BE2C (cell line): ENCODE measurements at regions not wholly inside any gene's neighbourhood (a gene's known extent, or its start where the extent isn't known, plus 50 kb on each side); places are given as distances from the start of the nearest gene placed in this dataset.
"Not testable (repeated sequence)": the region's sequence is repeated elsewhere in the genome, so short reads cannot be mapped to it uniquely, and the experiment has no call there.

Experiments
- DNase-seq: peaks from one replicate; pipeline ENCODE4 v3.0.0-alpha.2; 2020
- H3K27me3 ChIP-seq: fragments of 250-450 bp; sonication (Bioruptor Pico); 2 replicates; pipeline ENCODE4 v1.5.1; 2020; ENCODE audit warnings: mild to moderate bottlenecking
- H3K36me3 ChIP-seq: fragments of 250-450 bp; sonication (Bioruptor Pico); 2 replicates; pipeline ENCODE4 v1.5.1; 2020; ENCODE audit warnings: mild to moderate bottlenecking
- H3K4me1 ChIP-seq: fragments of 250-450 bp; sonication (Bioruptor Pico); 2 replicates; pipeline ENCODE4 v1.5.1; 2020
- H3K4me3 ChIP-seq: 2 replicates; pipeline ENCODE4 v1.5.1; 2011; ENCODE audit warnings: low read depth, low read length
- H3K9me3 ChIP-seq: fragments of 250-450 bp; sonication (Bioruptor Pico); 2 replicates; pipeline ENCODE4 v1.5.1; 2020
- TF ChIP-seq, protein P1 (sequence below): IDR thresholded peaks from 2 replicates; pipeline ENCODE4 v1.5.1; 2012; ENCODE audit warnings: mild to moderate bottlenecking, low read depth, low read length

- no peaks in the 10 kb centered on the region for H3K36me3 ChIP-seq
- H3K4me1 ChIP-seq: no peaks in the 10 kb centered on the region
- H3K27me3 ChIP-seq: no peaks in the 10 kb centered on the region
- no peaks in the 10 kb centered on the region for H3K9me3 ChIP-seq
- no peak overlapping the region for H3K4me3 ChIP-seq
- TF ChIP-seq, protein P1, sequence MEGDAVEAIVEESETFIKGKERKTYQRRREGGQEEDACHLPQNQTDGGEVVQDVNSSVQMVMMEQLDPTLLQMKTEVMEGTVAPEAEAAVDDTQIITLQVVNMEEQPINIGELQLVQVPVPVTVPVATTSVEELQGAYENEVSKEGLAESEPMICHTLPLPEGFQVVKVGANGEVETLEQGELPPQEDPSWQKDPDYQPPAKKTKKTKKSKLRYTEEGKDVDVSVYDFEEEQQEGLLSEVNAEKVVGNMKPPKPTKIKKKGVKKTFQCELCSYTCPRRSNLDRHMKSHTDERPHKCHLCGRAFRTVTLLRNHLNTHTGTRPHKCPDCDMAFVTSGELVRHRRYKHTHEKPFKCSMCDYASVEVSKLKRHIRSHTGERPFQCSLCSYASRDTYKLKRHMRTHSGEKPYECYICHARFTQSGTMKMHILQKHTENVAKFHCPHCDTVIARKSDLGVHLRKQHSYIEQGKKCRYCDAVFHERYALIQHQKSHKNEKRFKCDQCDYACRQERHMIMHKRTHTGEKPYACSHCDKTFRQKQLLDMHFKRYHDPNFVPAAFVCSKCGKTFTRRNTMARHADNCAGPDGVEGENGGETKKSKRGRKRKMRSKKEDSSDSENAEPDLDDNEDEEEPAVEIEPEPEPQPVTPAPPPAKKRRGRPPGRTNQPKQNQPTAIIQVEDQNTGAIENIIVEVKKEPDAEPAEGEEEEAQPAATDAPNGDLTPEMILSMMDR: no peak
- no peak for DNase-seq
Measured at GRCh38 chr13:87814403-87814802, 143.2 kb downstream of the SLITRK5 start.

DNA sequence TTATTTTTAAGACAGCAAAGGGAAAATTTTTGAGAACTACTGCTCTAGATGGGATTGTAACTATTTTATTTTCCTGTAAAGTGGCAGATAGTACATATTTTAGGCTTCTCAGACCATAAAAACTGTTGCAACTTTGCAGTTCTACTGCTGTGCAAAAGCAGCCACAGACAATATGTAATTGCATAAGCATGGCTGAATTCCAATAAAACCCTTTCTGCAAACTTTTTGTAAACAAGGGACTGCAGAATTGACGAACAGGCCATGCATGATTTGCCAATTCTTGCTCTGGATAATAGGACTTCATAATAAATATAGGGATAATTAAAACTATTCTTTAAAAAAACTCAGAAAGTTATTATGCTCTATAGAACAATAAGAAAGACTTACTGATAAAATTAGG is 149.1 kb downstream of the SLITRK5 start:
- Histone ChIP-seq H3K27me3 (no peaks in the 10 kb centered on the region), H3K4me3 (no peak overlapping the region), H3K4me1 (peaks cover 3% of the 10 kb centered on the region; the same call in 1 of the 2 replicates), H3K36me3 (no peaks in the 10 kb centered on the region), H3K9me3 (no peaks in the 10 kb centered on the region)
- TF ChIP-seq, protein P1: no peak
- no peak for DNase-seq

- Histone ChIP-seq H3K4me3 (no peak overlapping the region), H3K4me1 (peaks cover 3% of the 10 kb centered on the region; the same call in 1 of the 2 replicates), H3K9me3 (no peaks in the 10 kb centered on the region), H3K27me3 (no peaks in the 10 kb centered on the region), H3K36me3 (no peaks in the 10 kb centered on the region)
- no peak for DNase-seq
- TF ChIP-seq, protein P1: no peak
Measured at GRCh38 chr13:87821512-87821911, 150.3 kb downstream of the SLITRK5 start.

DNA sequence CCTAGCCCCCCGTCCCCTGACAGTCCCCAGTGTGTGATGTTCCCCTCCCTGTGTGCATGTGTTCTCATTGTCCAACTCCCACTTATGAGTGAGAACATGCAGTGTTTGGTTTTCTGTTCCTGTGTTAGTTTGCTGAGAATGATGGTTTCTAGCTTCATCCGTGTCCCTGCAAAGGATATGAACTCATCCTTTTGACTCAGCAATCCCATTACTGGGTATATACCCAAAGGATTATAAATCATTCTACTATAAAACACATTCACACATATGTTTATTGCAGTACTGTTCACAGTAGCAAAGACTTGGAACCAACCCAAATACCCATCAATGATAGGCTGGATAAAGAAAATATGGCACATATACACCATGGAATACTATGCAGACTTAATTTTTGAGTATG is 155.1 kb downstream of the SLITRK5 start:
- H3K4me3 ChIP-seq, H3K36me3 ChIP-seq, H3K27me3 ChIP-seq, H3K9me3 ChIP-seq, H3K4me1 ChIP-seq, DNase-seq: not testable (repeated sequence)

- Histone ChIP-seq H3K36me3 (no peaks in the 10 kb centered on the region), H3K4me3 (no peak overlapping the region), H3K27me3 (no peaks in the 10 kb centered on the region), H3K9me3 (no peaks in the 10 kb centered on the region), H3K4me1 (no peaks in the 10 kb centered on the region)
- DNase-seq: no peak
- TF ChIP-seq, protein P1: no peak
Measured at GRCh38 chr13:87827479-87827878, 156.3 kb downstream of the SLITRK5 start.

GRCh38 chr13:87837522-87837921 is 166.4 kb downstream of the SLITRK5 start:
- Histone ChIP-seq H3K4me3 (no peak overlapping the region), H3K36me3 (no peaks in the 10 kb centered on the region), H3K9me3 (no peaks in the 10 kb centered on the region), H3K4me1 (no peaks in the 10 kb centered on the region), H3K27me3 (no peaks in the 10 kb centered on the region)
- DNase-seq: no peak
- TF ChIP-seq, protein P1: no peak

DNA sequence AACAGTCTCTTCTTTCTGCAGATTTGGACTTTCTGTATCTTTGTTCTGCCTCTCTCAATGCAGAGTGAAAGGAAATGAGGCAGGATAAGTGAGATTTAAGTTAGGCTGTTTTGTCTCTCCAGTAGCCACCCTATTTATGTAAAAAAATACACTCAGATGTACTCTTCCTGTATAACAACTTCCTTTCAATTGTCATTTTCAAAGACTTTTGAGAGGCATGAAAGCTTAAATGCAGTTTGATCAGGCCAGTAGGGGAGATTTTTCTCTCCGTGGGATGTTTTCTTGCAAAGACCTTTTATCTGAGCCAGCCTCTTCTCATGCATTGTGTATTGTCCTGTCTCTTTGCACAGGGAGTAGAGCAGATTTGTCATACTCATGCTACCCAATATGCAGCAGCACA is 166.8 kb downstream of the SLITRK5 start:
- Histone ChIP-seq H3K4me1 (no peaks in the 10 kb centered on the region), H3K9me3 (no peaks in the 10 kb centered on the region), H3K4me3 (no peak overlapping the region), H3K36me3 (no peaks in the 10 kb centered on the region), H3K27me3 (no peaks in the 10 kb centered on the region)
- no peak for DNase-seq
- TF ChIP-seq, protein P1: no peak
